IMR-90 (cell line): ENCODE measurements at regions not wholly inside any gene's neighbourhood (a gene's known extent, or its start where the extent isn't known, plus 50 kb on each side); places are given as distances from the start of the nearest gene placed in this dataset. TPM values are rescaled to one million over a fixed set of nuclear protein-coding genes. Genes with fewer than 3 reads are reported as not detected.

ENCODE experiments used
- microRNA-seq, 2 experiments: library from miRNA; stranded (forward) in 1 of 2; unstranded in 1 of 2; fragments of 10-50 nt in 1 of 2; fragments of <30 nt in 1 of 2; gene quantifications in 1 of 2; microRNA quantifications in 1 of 2; one replicate each; pipeline versions ENCODE3 to v1.1.0; 2013 to 2020; ENCODE audit not compliant: insufficient read depth in 1 of 2, insufficient read length in 1 of 2, unreplicated experiment in 1 of 2
- small RNA-seq, 5 experiments: library from RNA; depleted of rRNA; stranded (forward); fragments of <200 nt; gene quantifications; one replicate each; pipeline ENCODE3, GENCODE V24; 2012

Small RNA genes lying in the stretch of these regions (microRNA-seq; reads per million reads assigned to microRNA genes)
- not detected for gene AC147067.2 (ENCODE audit: insufficient read depth, insufficient read length)

Small RNA genes lying in the stretch of these regions (small RNA-seq; reads per million reads assigned to genes)
- 0 reads per million in 5 experiments for gene AC147067.2
